ENCODE measurements at regions not wholly inside any gene's neighbourhood (a gene's known extent, or its start where the extent isn't known, plus 50 kb on each side); places are given as distances from the start of the nearest gene placed in this dataset.

GRCh38 chr20:12023194-12023795, 105.6 kb downstream of the BTBD3 start:
- no peak for DNase-seq

- no peak for DNase-seq
Observed at GRCh38 chr20:12028771-12029170, 111.1 kb downstream of the BTBD3 start.

DNA sequence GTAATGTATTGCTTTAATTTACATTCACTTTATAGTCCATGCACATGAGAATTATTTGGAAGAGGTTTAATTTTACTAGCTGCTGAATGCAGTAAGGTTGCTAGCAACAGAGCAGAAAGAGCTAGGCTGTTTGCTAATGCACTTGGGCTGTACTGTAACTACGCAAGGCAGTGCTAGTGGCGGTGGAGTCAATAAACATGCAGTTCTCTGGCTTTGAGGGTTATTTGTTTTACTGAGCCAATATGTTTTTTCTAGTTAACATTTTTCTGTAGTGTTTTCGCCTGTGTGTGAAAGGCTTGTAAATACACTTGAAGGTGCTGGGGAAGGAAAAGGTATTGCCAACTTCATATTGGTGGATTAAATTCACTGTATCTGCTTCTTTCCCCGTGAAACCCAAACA, 112.8 kb downstream of the BTBD3 start:
- no peak for DNase-seq

GRCh38 chr20:12036142-12036541, 118.4 kb downstream of the BTBD3 start:
- no peak for DNase-seq

GRCh38 chr20:12037521-12037920, 119.8 kb downstream of the BTBD3 start:
- DNase-seq, result no peak

- DNase-seq, result no peak
Observed at GRCh38 chr20:12040261-12040660, 122.6 kb downstream of the BTBD3 start.

- no peak for DNase-seq
Observed at GRCh38 chr20:12044969-12045368, 127.3 kb downstream of the BTBD3 start.

- DNase-seq, result no peak
Observed at GRCh38 chr20:12047838-12048432, 130.2 kb downstream of the BTBD3 start.

GRCh38 chr20:12049125-12049524, 131.4 kb downstream of the BTBD3 start:
- DNase-seq, result no peak

- DNase-seq, result no peak
Observed at GRCh38 chr20:12051206-12052163, 133.8 kb downstream of the BTBD3 start.

DNA sequence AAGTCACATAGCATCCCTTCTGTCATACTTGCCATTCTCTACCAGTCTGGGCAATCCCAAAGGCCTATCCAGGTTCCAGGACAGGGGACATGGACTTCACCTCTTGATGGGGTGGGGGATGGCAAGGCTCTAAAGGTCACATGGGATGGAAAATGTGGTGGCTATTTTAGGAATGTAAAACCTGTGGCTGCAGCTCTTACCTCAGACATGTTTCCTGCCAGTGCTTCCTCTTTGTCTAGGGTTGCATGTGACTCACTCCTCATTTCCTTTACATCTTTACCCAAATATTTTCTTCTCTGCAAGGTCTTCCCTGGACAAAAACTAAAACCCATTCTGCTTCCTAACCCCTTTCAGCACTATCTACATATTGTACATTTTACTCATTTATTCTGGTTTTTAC, 135.7 kb downstream of the BTBD3 start:
- no peak for DNase-seq

DNA sequence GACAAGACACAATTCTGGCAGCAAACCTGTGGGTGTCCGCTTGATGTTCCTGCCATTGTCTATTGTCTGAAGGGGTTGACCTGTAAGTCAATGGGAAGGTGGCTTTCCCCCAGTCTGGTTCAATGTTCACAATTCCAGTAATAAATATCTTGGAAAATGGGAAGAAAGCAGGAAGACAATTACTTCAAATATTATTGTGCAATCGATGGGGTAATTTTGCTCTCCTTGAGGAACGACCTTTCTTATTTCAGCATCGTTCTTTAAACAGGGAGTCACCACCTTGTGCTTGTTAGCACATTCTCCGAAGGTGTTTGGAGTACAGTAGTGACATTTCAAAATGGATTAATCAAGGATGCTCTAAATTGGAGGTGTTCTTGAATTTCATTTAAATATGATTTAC, 136.9 kb downstream of the BTBD3 start:
- DNase-seq, result no peak

DNA sequence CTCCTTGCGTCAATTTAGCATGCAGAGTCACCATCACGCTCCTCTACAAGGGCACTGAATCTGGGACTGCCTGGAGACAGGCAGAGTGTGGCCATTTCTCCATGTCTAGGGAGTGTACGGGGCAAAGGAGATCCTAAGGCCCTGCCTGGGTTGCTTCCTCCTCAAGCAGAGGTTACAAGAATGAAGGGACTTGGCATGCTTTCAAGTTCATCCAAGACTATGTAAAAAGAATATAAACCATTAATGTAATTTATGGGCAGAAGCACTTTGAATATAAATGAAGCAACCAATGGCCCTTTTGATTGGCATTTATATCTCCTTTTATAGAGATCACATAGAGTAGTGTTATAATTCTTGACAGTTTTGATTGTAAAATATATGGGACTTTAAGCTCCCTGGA, 137.5 kb downstream of the BTBD3 start:
- DNase-seq, result no peak

GRCh38 chr20:12056839-12057238, 139.1 kb downstream of the BTBD3 start:
- no peak for DNase-seq

- DNase-seq, result no peak
Observed at GRCh38 chr20:12057778-12058177, 140.1 kb downstream of the BTBD3 start.

GRCh38 chr20:12058216-12058615, 140.5 kb downstream of the BTBD3 start:
- no peak for DNase-seq

DNA sequence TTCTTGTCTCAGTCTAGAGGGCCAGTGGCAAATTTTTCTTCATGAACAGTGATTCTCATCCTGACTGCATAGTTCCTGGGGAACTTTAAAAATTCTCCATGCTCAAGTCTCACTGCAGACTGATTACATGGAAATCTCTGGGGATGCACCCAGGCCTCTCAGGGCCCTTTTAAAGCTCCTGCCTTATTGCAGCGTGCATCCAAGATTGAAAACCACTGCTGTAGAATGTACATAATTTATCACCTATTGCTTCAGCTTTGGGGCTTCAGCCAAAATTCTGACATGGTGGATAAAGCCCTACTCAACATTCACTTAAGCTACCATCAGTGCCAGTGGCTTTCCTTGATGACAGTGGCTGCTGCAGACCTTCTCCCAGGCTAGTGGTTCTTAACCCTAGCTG, 143.8 kb downstream of the BTBD3 start:
- no peak for DNase-seq

DNA sequence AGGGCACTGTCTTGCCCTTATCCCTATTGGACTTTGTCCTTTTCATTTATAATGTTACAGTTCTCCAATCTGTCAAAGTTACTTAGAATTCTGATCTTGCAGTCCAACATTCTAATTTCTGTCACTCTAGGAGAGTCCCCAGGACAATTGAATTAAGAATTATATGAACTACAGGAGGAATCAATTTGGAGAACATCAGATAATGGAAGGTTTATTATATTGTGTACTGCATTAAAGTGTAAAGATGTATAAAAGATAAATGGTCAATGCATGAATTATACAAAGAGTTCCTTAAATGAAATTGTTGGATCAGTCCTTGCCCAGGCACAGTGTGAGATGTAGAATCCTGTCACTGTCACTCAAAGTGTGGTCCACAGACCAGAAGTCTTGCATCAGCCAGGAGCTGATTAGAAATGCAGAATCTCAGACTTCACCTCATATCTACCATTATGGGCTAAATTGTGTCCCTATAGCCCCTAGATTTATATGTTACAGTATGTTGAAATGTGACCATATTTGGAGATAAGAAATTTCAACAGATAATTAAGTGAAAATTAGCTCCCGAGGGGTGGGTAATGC, 145.5 kb downstream of the BTBD3 start:
- no peak for DNase-seq

- DNase-seq, result no peak
Observed at GRCh38 chr20:12064540-12064939, 146.8 kb downstream of the BTBD3 start.

GRCh38 chr20:12067686-12068085, 150.0 kb downstream of the BTBD3 start:
- DNase-seq, result no peak

DNA sequence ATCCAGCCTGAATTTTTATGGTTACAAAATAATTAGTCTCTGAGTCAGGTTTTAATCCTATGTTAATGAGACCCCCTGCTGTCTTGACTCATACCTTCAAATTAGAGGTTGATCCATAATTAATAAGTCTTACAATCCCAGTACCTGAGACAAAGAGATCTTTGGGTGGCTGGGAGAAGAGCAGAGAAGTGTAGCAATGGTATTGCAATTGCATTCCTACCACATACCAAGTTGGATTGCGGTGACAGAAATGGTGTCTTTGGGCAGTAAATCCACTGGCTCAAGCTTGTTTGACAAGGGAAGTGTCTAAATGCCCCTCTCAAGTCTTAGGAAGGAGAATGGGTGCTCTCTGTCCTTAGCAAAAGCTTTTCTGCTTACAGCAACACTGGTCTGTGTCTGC, 150.4 kb downstream of the BTBD3 start:
- DNase-seq, result no peak

GRCh38 chr20:12069181-12069580, 151.5 kb downstream of the BTBD3 start:
- no peak for DNase-seq

DNA sequence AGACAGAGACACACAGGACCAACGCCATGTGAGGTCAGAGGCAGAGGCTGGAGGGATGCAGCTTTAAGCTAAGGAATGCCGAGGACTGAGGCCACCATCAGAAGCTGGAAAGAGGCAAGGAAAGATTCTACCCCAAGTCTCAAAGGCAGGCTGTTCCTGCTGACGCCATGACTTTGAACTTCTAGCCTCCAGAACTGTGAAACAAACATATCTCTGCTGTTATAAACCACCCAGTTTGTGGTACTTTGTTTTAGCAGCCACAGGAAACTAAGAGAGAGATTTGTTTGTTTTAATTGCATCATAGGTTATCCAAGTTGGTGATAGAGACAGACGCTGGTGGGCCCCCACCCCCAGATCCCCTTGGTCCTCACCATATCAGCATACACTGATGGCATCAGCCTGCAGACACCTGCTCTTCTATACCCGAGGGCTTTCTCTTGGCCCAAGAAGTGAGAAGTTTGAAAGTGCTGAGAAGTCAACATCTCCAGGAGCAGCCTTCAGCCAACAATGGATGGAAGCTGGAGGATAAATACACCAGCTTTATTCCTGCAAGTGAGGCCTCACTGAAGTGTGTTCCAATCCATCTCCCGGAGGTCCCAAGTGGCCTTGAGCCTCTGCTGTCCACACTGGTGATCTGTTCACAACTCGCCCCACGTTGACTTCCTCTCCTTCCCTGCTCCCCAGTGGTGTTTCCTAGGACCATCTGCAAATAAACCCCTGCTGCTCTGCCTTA, 154.7 kb downstream of the BTBD3 start:
- DNase-seq, result no peak

Data from NCI-H1105 treated with DMSO at 0.1 percent for 48 hours (cell line).